ENCODE measurements at regions not wholly inside any gene's neighbourhood (a gene's known extent, or its start where the extent isn't known, plus 50 kb on each side); places are given as distances from the start of the nearest gene placed in this dataset.

DNA sequence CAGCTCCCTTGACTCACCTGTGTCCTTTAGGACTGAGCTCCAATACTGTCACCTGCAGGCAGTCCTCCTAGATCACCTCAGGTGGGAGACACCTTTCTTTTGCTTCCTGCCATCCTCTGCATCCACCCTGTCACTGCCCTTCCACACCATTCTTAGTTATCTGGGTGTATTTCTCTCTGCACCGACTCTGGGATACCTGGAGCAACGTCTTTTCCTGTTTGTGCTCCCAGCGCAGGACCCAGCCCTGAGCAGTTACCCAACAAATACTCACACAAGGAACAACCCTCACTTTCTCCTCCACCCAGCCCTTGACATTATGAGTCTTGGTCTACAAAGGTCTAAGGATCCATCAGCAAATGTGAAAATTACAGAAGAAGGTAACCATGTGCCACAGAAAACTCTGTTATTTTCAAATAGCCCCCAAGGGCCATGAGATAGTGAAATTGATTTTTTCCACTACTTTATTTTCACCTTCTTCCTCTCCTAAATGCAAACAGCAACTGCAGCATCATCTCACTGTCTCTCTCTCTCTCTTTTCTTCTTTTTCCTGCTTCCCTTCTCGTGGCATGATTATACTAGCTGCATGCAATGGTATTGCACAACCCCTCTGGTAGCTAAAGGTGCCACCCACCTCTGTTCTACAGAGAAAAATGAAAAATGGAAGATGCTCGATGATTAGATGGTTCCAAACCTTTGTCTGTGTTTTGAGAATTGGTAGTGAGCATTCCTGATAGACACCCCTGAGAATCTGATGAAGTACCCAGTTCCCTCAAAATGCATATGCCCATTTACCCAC lies 89.0 kb downstream of the MIS18A start:
- TF ChIP-seq, protein P1, sequence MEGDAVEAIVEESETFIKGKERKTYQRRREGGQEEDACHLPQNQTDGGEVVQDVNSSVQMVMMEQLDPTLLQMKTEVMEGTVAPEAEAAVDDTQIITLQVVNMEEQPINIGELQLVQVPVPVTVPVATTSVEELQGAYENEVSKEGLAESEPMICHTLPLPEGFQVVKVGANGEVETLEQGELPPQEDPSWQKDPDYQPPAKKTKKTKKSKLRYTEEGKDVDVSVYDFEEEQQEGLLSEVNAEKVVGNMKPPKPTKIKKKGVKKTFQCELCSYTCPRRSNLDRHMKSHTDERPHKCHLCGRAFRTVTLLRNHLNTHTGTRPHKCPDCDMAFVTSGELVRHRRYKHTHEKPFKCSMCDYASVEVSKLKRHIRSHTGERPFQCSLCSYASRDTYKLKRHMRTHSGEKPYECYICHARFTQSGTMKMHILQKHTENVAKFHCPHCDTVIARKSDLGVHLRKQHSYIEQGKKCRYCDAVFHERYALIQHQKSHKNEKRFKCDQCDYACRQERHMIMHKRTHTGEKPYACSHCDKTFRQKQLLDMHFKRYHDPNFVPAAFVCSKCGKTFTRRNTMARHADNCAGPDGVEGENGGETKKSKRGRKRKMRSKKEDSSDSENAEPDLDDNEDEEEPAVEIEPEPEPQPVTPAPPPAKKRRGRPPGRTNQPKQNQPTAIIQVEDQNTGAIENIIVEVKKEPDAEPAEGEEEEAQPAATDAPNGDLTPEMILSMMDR (IDR thresholded peaks at IDR 0.05; ENCODE audit: low read depth, low read length), result no peak
- TF ChIP-seq POLR2A (IDR thresholded peaks at IDR 0.05; ENCODE audit: extremely low read depth, insufficient read length), result no peak
